Mammary epithelial cell (primary cell): ENCODE measurements at regions not wholly inside any gene's neighbourhood (a gene's known extent, or its start where the extent isn't known, plus 50 kb on each side); places are given as distances from the start of the nearest gene placed in this dataset.

ENCODE experiments used
- CTCF ChIP-seq, 2 donors: IDR thresholded peaks in 1 of 2; conservative IDR thresholded peaks in 1 of 2; 2 replicates each; pipeline ENCODE4 v1.5.1; 2011 to 2012; ENCODE audit warnings: inconsistent platforms in 2 of 2, low read length in 2 of 2, mild to moderate bottlenecking in 2 of 2, control low read depth in 1 of 2, low read depth in 1 of 2; ENCODE audit not compliant: insufficient read depth in 1 of 2; ENCODE audit errors: extremely low read depth in 1 of 2
- EZH2 ChIP-seq: IDR thresholded peaks from 2 replicates; pipeline ENCODE4 v1.6.1; 2012; ENCODE audit warnings: low read length, inconsistent platforms, borderline replicate concordance

GRCh38 chr14:42814817-42815216 lies 1208.1 kb downstream of the LRFN5 start:
- TF ChIP-seq CTCF (conservative IDR thresholded peaks at IDR 0.05 in 1 of 2, IDR thresholded peaks at IDR 0.05 in 1 of 2; ENCODE audit: extremely low read depth in 1 of 2, insufficient read depth in 1 of 2, low read depth in 1 of 2, low read length in 2 of 2) (no peak), EZH2 (no peak)
